ENCODE measurements at regions not wholly inside any gene's neighbourhood (a gene's known extent, or its start where the extent isn't known, plus 50 kb on each side); places are given as distances from the start of the nearest gene placed in this dataset.

- H3K9me2 ChIP-seq (ENCODE audit: insufficient read depth, low read length) = no peaks in the 10 kb centered on the region
- CTCF ChIA-PET (ENCODE audit: unreplicated experiment) = no interaction called here
- no peak overlapping the region for H3K4me2 ChIP-seq (ENCODE audit: low read length)
- POLR2A ChIA-PET = no interaction called here
- BruUV-seq (replicated peaks) = no TSS peak
- DNase-seq (ENCODE audit: low spot score) = no peak
- no peak for TF ChIP-seq CTCF (conservative IDR thresholded peaks at IDR 0.05; ENCODE audit: low read length)
- no peak for TF ChIP-seq EZH2phosphoT487 (IDR thresholded peaks at IDR 0.05; ENCODE audit: borderline replicate concordance, low read depth, low read length)
- no peak overlapping the region for H3K4me3 ChIP-seq (ENCODE audit: low read depth, low read length, poor library complexity, severe bottlenecking)
- H2AFZ ChIP-seq (ENCODE audit: low read length) = no peak overlapping the region
- H3K9me3 ChIP-seq (ENCODE audit: low read length) = no peaks in the 10 kb centered on the region
- no peaks in the 10 kb centered on the region for H3K4me1 ChIP-seq (ENCODE audit: insufficient read depth, low read length, poor library complexity, severe bottlenecking)
- H3K79me2 ChIP-seq (ENCODE audit: insufficient read depth, low read depth, low read length) = no peaks in the 10 kb centered on the region
- no peak overlapping the region for H3K27ac ChIP-seq (ENCODE audit: low read depth, low read length, poor library complexity, severe bottlenecking)
- no peaks in the 10 kb centered on the region for H4K20me1 ChIP-seq (ENCODE audit: insufficient read depth, low read length)
- H3K36me3 ChIP-seq (ENCODE audit: insufficient read depth, low read length) = no peaks in the 10 kb centered on the region
- intact Hi-C loops (cut with micrococcal nuclease; ENCODE audit: unreplicated experiment) = no loop called here
Observed at GRCh38 chr18:65282096-65282495, 468.7 kb upstream of the CDH7 start.

- H3K9me2 ChIP-seq (ENCODE audit: insufficient read depth, low read length) = no peaks in the 10 kb centered on the region
- CTCF ChIA-PET (ENCODE audit: unreplicated experiment) = no interaction called here
- intact Hi-C loops (cut with micrococcal nuclease; ENCODE audit: unreplicated experiment) = no loop called here
- no peaks in the 10 kb centered on the region for H3K79me2 ChIP-seq (ENCODE audit: insufficient read depth, low read depth, low read length)
- no peaks in the 10 kb centered on the region for H4K20me1 ChIP-seq (ENCODE audit: insufficient read depth, low read length)
- no peak overlapping the region for H2AFZ ChIP-seq (ENCODE audit: low read length)
- DNase-seq (ENCODE audit: low spot score) = no peak
- TF ChIP-seq EZH2phosphoT487 (IDR thresholded peaks at IDR 0.05; ENCODE audit: borderline replicate concordance, low read depth, low read length) (no peak), CTCF (conservative IDR thresholded peaks at IDR 0.05; ENCODE audit: low read length) (no peak)
- H3K9me3 ChIP-seq (ENCODE audit: low read length) = no peaks in the 10 kb centered on the region
- H3K36me3 ChIP-seq (ENCODE audit: insufficient read depth, low read length) = no peaks in the 10 kb centered on the region
- no peak overlapping the region for H3K4me3 ChIP-seq (ENCODE audit: low read depth, low read length, poor library complexity, severe bottlenecking)
- H3K4me2 ChIP-seq (ENCODE audit: low read length) = no peak overlapping the region
- no TSS peak for BruUV-seq (replicated peaks)
- H3K27ac ChIP-seq (ENCODE audit: low read depth, low read length, poor library complexity, severe bottlenecking) = no peak overlapping the region
- POLR2A ChIA-PET = no interaction called here
- no peaks in the 10 kb centered on the region for H3K4me1 ChIP-seq (ENCODE audit: insufficient read depth, low read length, poor library complexity, severe bottlenecking)
Observed at GRCh38 chr18:65279668-65280305, 471.0 kb upstream of the CDH7 start.

GRCh38 chr18:65278939-65279667 lies 471.7 kb upstream of the CDH7 start:
- Histone ChIP-seq H3K9me2 (ENCODE audit: insufficient read depth, low read length) (no peaks in the 10 kb centered on the region), H3K27ac (ENCODE audit: low read depth, low read length, poor library complexity, severe bottlenecking) (no peak overlapping the region), H3K9me3 (ENCODE audit: low read length) (no peaks in the 10 kb centered on the region), H3K36me3 (ENCODE audit: insufficient read depth, low read length) (no peaks in the 10 kb centered on the region), H3K79me2 (ENCODE audit: insufficient read depth, low read depth, low read length) (no peaks in the 10 kb centered on the region), H2AFZ (ENCODE audit: low read length) (no peak overlapping the region), H3K4me2 (ENCODE audit: low read length) (no peak overlapping the region), H4K20me1 (ENCODE audit: insufficient read depth, low read length) (no peaks in the 10 kb centered on the region), H3K4me1 (ENCODE audit: insufficient read depth, low read length, poor library complexity, severe bottlenecking) (no peaks in the 10 kb centered on the region), H3K4me3 (ENCODE audit: low read depth, low read length, poor library complexity, severe bottlenecking) (no peak overlapping the region)
- CTCF ChIA-PET (ENCODE audit: unreplicated experiment) = no interaction called here
- DNase-seq (ENCODE audit: low spot score) = no peak
- TF ChIP-seq EZH2phosphoT487 (IDR thresholded peaks at IDR 0.05; ENCODE audit: borderline replicate concordance, low read depth, low read length) (no peak), CTCF (conservative IDR thresholded peaks at IDR 0.05; ENCODE audit: low read length) (no peak)
- POLR2A ChIA-PET = no interaction called here
- intact Hi-C loops (cut with micrococcal nuclease; ENCODE audit: unreplicated experiment) = no loop called here
- BruUV-seq (replicated peaks) = no TSS peak
